GM10248 (cell line): ENCODE measurements at regions not wholly inside any gene's neighbourhood (a gene's known extent, or its start where the extent isn't known, plus 50 kb on each side); places are given as distances from the start of the nearest gene placed in this dataset.

Source experiments
- CTCF ChIA-PET: fragments of 300-600 bp; sonication (Branson Sonifier 250); formaldehyde crosslinking; extraction: SDS; loops from one replicate; lab custom pipeline; 2021; ENCODE audit warnings: antibody characterized with exemption; lab: Yijun Ruan, JAX
- POLR2A ChIA-PET: fragments of 350-650 bp; sonication (Branson Sonifier 250); formaldehyde crosslinking; extraction: SDS; loops from one replicate; lab custom pipeline; 2020; ENCODE audit warnings: antibody characterized with exemption; lab: Yijun Ruan, JAX
- DNase-seq: peaks from one replicate; pipeline ENCODE4 v3.0.0; 2012; ENCODE audit errors: extremely low spot score
- TF ChIP-seq, protein P1 (sequence below): IDR thresholded peaks from 2 replicates; pipeline ENCODE4 v1.5.1; 2012; ENCODE audit warnings: mild to moderate bottlenecking, low read depth; ENCODE audit errors: extremely low read depth, missing control alignments, control extremely low read depth

GRCh38 chr22:27237080-27237741, 564.3 kb downstream of the MN1 start:
- CTCF ChIA-PET, result no interaction called here
- DNase-seq, result no peak
- POLR2A ChIA-PET, result no interaction called here
- TF ChIP-seq, protein P1, sequence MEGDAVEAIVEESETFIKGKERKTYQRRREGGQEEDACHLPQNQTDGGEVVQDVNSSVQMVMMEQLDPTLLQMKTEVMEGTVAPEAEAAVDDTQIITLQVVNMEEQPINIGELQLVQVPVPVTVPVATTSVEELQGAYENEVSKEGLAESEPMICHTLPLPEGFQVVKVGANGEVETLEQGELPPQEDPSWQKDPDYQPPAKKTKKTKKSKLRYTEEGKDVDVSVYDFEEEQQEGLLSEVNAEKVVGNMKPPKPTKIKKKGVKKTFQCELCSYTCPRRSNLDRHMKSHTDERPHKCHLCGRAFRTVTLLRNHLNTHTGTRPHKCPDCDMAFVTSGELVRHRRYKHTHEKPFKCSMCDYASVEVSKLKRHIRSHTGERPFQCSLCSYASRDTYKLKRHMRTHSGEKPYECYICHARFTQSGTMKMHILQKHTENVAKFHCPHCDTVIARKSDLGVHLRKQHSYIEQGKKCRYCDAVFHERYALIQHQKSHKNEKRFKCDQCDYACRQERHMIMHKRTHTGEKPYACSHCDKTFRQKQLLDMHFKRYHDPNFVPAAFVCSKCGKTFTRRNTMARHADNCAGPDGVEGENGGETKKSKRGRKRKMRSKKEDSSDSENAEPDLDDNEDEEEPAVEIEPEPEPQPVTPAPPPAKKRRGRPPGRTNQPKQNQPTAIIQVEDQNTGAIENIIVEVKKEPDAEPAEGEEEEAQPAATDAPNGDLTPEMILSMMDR, result no peak

GRCh38 chr22:27238935-27239510, 562.5 kb downstream of the MN1 start:
- CTCF ChIA-PET, result no interaction called here
- DNase-seq, result no peak
- TF ChIP-seq, protein P1, result no peak
- POLR2A ChIA-PET, result no interaction called here

- POLR2A ChIA-PET, result no interaction called here
These were observed 562.0 kb downstream of the MN1 start for GRCh38 chr22:27239520-27239919.

GRCh38 chr22:27240298-27241075, 561.1 kb downstream of the MN1 start:
- ChIA-PET POLR2A (no interaction called here), CTCF (no interaction called here)
- no peak for DNase-seq
- TF ChIP-seq, protein P1, result no peak

More at GRCh38 chr22:27239520-27239919, 562.0 kb downstream of the MN1 start:
- DNase-seq, result no peak
- TF ChIP-seq, protein P1, result no peak
- CTCF ChIA-PET, result no interaction called here

DNA sequence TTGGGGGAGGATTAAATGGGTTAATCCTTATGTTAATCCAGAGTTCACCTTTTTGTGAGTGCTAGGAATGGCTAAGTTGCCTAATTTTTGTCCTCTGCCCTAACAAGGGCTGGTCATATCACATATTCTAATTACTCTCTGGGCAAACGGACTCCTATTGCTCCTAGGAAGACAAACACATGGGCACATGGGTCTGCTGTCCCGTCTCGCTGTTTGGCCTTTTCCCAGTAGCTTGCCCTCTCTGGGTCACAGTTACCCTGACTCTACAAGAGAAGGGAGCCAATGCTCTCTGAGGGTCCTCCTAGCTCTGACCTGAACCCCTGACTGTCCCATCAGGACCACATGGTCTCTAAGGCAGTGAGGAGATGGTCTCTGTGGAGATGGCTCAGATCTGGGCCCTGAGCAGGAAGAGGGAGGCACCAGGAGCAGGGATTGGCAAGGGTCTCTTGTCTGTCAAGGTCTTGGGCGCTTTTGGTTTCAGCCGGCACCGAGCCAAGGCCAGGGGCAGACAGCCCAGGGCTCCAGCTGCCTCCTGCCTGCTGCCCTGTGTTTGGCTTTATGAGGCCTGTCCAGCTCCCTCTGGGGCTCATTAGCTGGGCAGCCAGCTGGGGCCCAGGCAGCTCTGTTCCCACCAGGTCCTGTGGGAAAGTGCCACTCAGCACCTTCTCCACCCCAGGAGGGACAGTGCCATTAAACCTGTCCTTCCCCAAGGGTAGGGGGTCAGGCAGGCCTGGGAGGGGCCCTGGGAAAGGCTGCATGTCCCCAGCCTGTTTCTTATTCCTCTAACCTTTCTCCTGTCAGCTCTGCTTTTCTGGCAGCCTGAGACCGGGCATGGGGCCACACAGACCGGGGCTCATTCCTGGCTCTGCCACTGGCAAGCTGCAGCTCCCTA, 559.9 kb downstream of the MN1 start:
- CTCF ChIA-PET, result interaction anchor here (0.6 to 1.1 kb wide), 2 partner anchors 9 to 33 kb away, joined by 3 read pairs; no protein-coding TSS in a partner anchor
- POLR2A ChIA-PET, result no interaction called here
- TF ChIP-seq, protein P1, result no peak
- no peak for DNase-seq

DNA sequence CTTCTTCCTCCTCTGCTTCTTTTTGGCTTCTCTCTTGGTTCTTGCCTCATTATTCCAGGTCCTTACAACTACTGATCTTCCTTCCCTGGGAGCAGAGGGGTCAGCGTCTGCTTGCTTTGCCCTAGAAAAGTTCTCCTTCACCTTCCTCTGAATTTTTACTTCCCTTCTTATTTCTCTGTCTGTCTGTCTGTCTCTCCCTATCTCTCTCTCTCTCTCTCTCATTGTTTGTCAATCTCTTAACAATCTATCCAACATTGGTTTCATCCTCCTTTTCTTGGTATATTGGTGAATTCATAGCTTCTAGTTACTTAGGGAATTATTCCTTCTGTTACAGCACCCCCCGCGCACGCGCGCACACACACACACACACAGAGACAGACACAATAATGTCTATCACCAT, 559.1 kb downstream of the MN1 start:
- POLR2A ChIA-PET, result no interaction called here
- CTCF ChIA-PET, result interaction anchor here (1.1 kb wide), 1 partner anchor 32 kb away, joined by 3 read pairs; no protein-coding TSS in a partner anchor
- DNase-seq, result no peak
- TF ChIP-seq, protein P1, result no peak
